IMR-90 (cell line): ENCODE measurements at regions not wholly inside any gene's neighbourhood (a gene's known extent, or its start where the extent isn't known, plus 50 kb on each side); places are given as distances from the start of the nearest gene placed in this dataset.
A peak's percentile ranks its signal among the peaks of the same experiment; 100 is the strongest.

Experiments used
- ATAC-seq: fragments of 200-7000 bp; cut with Tn5 transposase; 2 replicates; pipeline ENCODE4 v1.9.1; 2020; ENCODE audit warnings: low read depth, mild to moderate bottlenecking, moderate library complexity
- BruUV-seq: library from RNA; stranded (reverse); fragments of 400-500 nt; replicated peaks from 2 replicates; lab custom pipeline; 2021; lab: Mats Ljungman, UMichigan
- CTCF ChIA-PET: fragments of 300-600 bp; formaldehyde crosslinking; extraction: SDS; loops from one replicate; lab custom pipeline; 2021; ENCODE audit warnings: antibody characterized with exemption; lab: Yijun Ruan, JAX
- POLR2A ChIA-PET: fragments of 300-600 bp; sonication (Branson Sonifier 250); formaldehyde crosslinking; loops from one replicate; lab custom pipeline; 2022; ENCODE audit warnings: antibody characterized with exemption; ENCODE audit not compliant: unreplicated experiment; lab: Charles Lee
- DNase-seq: peaks from one replicate; pipeline ENCODE4 v3.0.0; 2013
- H2AFZ ChIP-seq: replicated peaks from 2 replicates; pipeline ENCODE3; 2013; ENCODE audit warnings: low read length, mild to moderate bottlenecking; ENCODE audit not compliant: poor library complexity
- H2AK5ac ChIP-seq: 2 replicates; pipeline ENCODE4 v1.6.1; 2013; ENCODE audit warnings: low read depth, low read length, inconsistent platforms
- H2AK9ac ChIP-seq: replicated peaks from 2 replicates; pipeline ENCODE3; 2013; ENCODE audit warnings: mild to moderate bottlenecking, low read depth, low read length, moderate library complexity; ENCODE audit not compliant: poor library complexity
- H2BK120ac ChIP-seq: 2 replicates; pipeline ENCODE4 v1.6.1; 2013; ENCODE audit warnings: low read depth, low read length, inconsistent platforms
- H2BK15ac ChIP-seq: 3 replicates; pipeline ENCODE4 v1.6.1; 2013; ENCODE audit warnings: low read depth, low read length, inconsistent platforms
- H2BK20ac ChIP-seq: 2 replicates; pipeline ENCODE4 v1.6.1; 2013; ENCODE audit warnings: low read depth, mild to moderate bottlenecking, inconsistent platforms, low read length, moderate library complexity
- H2BK5ac ChIP-seq: 2 replicates; pipeline ENCODE4 v1.6.1; 2013; ENCODE audit warnings: mild to moderate bottlenecking, low read depth, low read length, inconsistent platforms; ENCODE audit not compliant: poor library complexity, severe bottlenecking
- H3K14ac ChIP-seq: replicated peaks from 2 replicates; pipeline ENCODE4 v1.6.1; 2013; ENCODE audit warnings: low read depth, low read length, inconsistent platforms
- H3K18ac ChIP-seq: 2 replicates; pipeline ENCODE4 v1.6.1; 2013; ENCODE audit warnings: low read depth, low read length, control low read depth
- H3K23ac ChIP-seq: 2 replicates; pipeline ENCODE4 v1.6.1; 2013; ENCODE audit warnings: low read depth, low read length, inconsistent platforms
- H3K27ac ChIP-seq: 2 replicates; pipeline ENCODE4 v1.5.1; 2013; ENCODE audit warnings: mild to moderate bottlenecking, control low read depth, low read length; ENCODE audit not compliant: insufficient read depth
- H3K27me3 ChIP-seq: 2 replicates; pipeline ENCODE4 v1.6.1; 2013; ENCODE audit warnings: low read length; ENCODE audit not compliant: control insufficient read depth, insufficient read depth
- H3K36me3 ChIP-seq: 2 replicates; pipeline ENCODE4 v1.6.1; 2013; ENCODE audit warnings: low read length, mixed read lengths; ENCODE audit not compliant: control insufficient read depth, insufficient read depth
- H3K4ac ChIP-seq: 2 replicates; pipeline ENCODE4 v1.6.1; 2013; ENCODE audit warnings: low read depth, low read length, inconsistent platforms
- H3K4me1 ChIP-seq: 2 replicates; pipeline ENCODE4 v1.6.1; 2013; ENCODE audit warnings: low read length, mixed read lengths; ENCODE audit not compliant: control insufficient read depth, insufficient read depth
- H3K4me2 ChIP-seq: 2 replicates; pipeline ENCODE4 v1.6.1; 2013; ENCODE audit warnings: low read depth, mild to moderate bottlenecking, control low read depth, low read length, moderate library complexity
- H3K4me3 ChIP-seq: 2 replicates; pipeline ENCODE4 v1.5.1; 2013; ENCODE audit warnings: low read depth, mild to moderate bottlenecking, control low read depth, low read length, moderate library complexity; ENCODE audit not compliant: insufficient read depth
- H3K56ac ChIP-seq: 2 replicates; pipeline ENCODE4 v1.6.1; 2013; ENCODE audit warnings: low read length, inconsistent platforms; ENCODE audit not compliant: insufficient read depth; ENCODE audit errors: extremely low read depth
- H3K79me1 ChIP-seq, 2 experiments: 2 replicates each; pipeline ENCODE4 v1.6.1; 2013; ENCODE audit warnings: low read length in 2 of 2, inconsistent platforms in 1 of 2, low read depth in 1 of 2
- H3K9ac ChIP-seq: 2 replicates; pipeline ENCODE4 v1.6.1; 2013; ENCODE audit warnings: low read depth, low read length, control low read depth
- H3K9me1 ChIP-seq: 2 replicates; pipeline ENCODE4 v1.6.1; 2013; ENCODE audit warnings: low read length, inconsistent platforms; ENCODE audit not compliant: insufficient read depth
- H3K9me3 ChIP-seq: 2 replicates; pipeline ENCODE4 v1.6.1; 2013; ENCODE audit warnings: low read length; ENCODE audit not compliant: control insufficient read depth, insufficient read depth
- H4K20me1 ChIP-seq: 2 replicates; pipeline ENCODE4 v1.6.1; 2013; ENCODE audit warnings: low read length, inconsistent platforms; ENCODE audit not compliant: insufficient read depth
- H4K5ac ChIP-seq: 2 replicates; pipeline ENCODE4 v1.6.1; 2013; ENCODE audit warnings: mild to moderate bottlenecking, low read depth, low read length, control low read depth
- H4K8ac ChIP-seq, 2 experiments: 2 replicates each; pipeline ENCODE4 v1.6.1; 2013; ENCODE audit warnings: low read depth in 2 of 2, low read length in 2 of 2, control low read depth in 1 of 2, inconsistent platforms in 1 of 2
- H4K91ac ChIP-seq: 2 replicates; pipeline ENCODE4 v1.6.1; 2013; ENCODE audit warnings: low read depth, low read length, inconsistent platforms; ENCODE audit not compliant: insufficient read depth
- FOS ChIP-seq: fragments of 150-350 bp; IDR thresholded peaks from 2 replicates; pipeline ENCODE4 v1.6.1; 2016; ENCODE audit warnings: low read depth, low read length
- MAFK ChIP-seq: IDR thresholded peaks from 2 replicates; pipeline ENCODE4 v1.6.1; 2012; ENCODE audit warnings: low read depth, low read length, improper control_type of control experiment
- MXI1 ChIP-seq: IDR thresholded peaks from 2 replicates; pipeline ENCODE4 v1.6.1; 2012; ENCODE audit warnings: low read depth, mild to moderate bottlenecking, low read length, moderate library complexity, borderline replicate concordance
- RFX5 ChIP-seq: IDR thresholded peaks from 2 replicates; pipeline ENCODE4 v1.8.0; 2012; ENCODE audit warnings: low read depth, mild to moderate bottlenecking, low read length, moderate library complexity
- SMC3 ChIP-seq: fragments of 150-350 bp; IDR thresholded peaks from 2 replicates; pipeline ENCODE4 v1.6.1; 2016; ENCODE audit warnings: low read depth, mild to moderate bottlenecking, antibody characterized with exemption, low read length, moderate library complexity
- WGBS, 2 experiments: methylation state at CpG; one replicate each; pipeline versions ENCODE4 v1.1.5 to v1.1.7; 2013; ENCODE audit warnings: missing lambda C conversion rate in 2 of 2; ENCODE audit not compliant: insufficient read length in 1 of 2; ENCODE audit errors: extremely low coverage in 2 of 2; 5-methylcytosine and 5-hydroxymethylcytosine counted together
- dilution Hi-C: fragments of 300-500 bp; cut with HindIII; formaldehyde crosslinking; loops from one replicate; pipeline ENCODE4 v1.14.3; 2018; ENCODE audit warnings: low sequenced_read_pairs; ENCODE audit not compliant: unreplicated experiment
- in situ Hi-C: fragments of 300-500 bp; cut with MboI; formaldehyde crosslinking; loops from 3 replicates; pipeline ENCODE4 v1.14.3; 2019; ENCODE audit warnings: low sequenced_read_pairs, inconsistent platforms, mixed read lengths
- intact Hi-C: fragments of 100-400 bp; cut with micrococcal nuclease; formaldehyde crosslinking; loops from 2 replicates; pipeline ENCODE4 v1.10.0; 2022

GRCh38 chr12:25322918-25323531, 72.3 kb upstream of the KRAS start:
- ChIA-PET POLR2A (interaction anchor here (0.8 kb wide), 1 partner anchor 12 kb away, joined by 3 read pairs; no protein-coding TSS in a partner anchor), CTCF (no interaction called here)
- dilution Hi-C loops (no loop called here), in situ Hi-C loops (no loop called here), intact Hi-C loops (no loop called here)
- ATAC-seq: no peak
- no CpG with 5 or more reads among the region's 3 CpGs for whole genome bisulfite sequencing, 2 experiments
- H3K9me3 ChIP-seq: no peaks in the 10 kb centered on the region
- no TSS peak for BruUV-seq
- no peak for TF ChIP-seq SMC3
- TF ChIP-seq RFX5: no peak
- peak; percentile 79 for TF ChIP-seq MAFK
- no peak for TF ChIP-seq MXI1
- no peak for TF ChIP-seq FOS
- H3K27ac ChIP-seq: no peak overlapping the region
- no peak overlapping the region for H3K4me3 ChIP-seq
- DNase-seq: peak; percentile 46
- no peak overlapping the region for H2AFZ ChIP-seq
- no peak overlapping the region for H4K91ac ChIP-seq
- H4K5ac ChIP-seq: peak overlapping the region; percentile 8; the same call in 1 of the 2 replicates
- H2BK20ac ChIP-seq: 0 out of 2 replicates have a peak overlapping the region, but pooled peaks have one; percentile 23
- H2AK5ac ChIP-seq: no peak overlapping the region
- H3K4me1 ChIP-seq: peaks cover 3% of the 10 kb centered on the region; the same call in 1 of the 2 replicates
- H3K9me1 ChIP-seq: no peaks in the 10 kb centered on the region
- no peak overlapping the region for H3K23ac ChIP-seq
- no peaks in the 10 kb centered on the region for H3K79me1 ChIP-seq
- no peak overlapping the region for H3K4me2 ChIP-seq
- no peak overlapping the region for H4K8ac ChIP-seq
- no peaks in the 10 kb centered on the region for H3K36me3 ChIP-seq
- H3K27me3 ChIP-seq: no peaks in the 10 kb centered on the region
- H4K20me1 ChIP-seq: no peaks in the 10 kb centered on the region
- no peak overlapping the region for H3K18ac ChIP-seq
- H2BK15ac ChIP-seq: no peak overlapping the region
- no peak overlapping the region; the same call in 1 of the 2 replicates for H3K14ac ChIP-seq
- no peak overlapping the region for H3K9ac ChIP-seq
- no peak overlapping the region for H2AK9ac ChIP-seq
- H3K4ac ChIP-seq: no peak overlapping the region
- H3K56ac ChIP-seq: no peak overlapping the region
- H2BK120ac ChIP-seq: no peak overlapping the region
- H2BK5ac ChIP-seq: no peak overlapping the region
